ENCODE measurements at regions not wholly inside any gene's neighbourhood (a gene's known extent, or its start where the extent isn't known, plus 50 kb on each side); places are given as distances from the start of the nearest gene placed in this dataset.

GRCh38 chr2:149858901-149859634 lies 271.5 kb upstream of the MMADHC start:
- TF ChIP-seq, protein P1, sequence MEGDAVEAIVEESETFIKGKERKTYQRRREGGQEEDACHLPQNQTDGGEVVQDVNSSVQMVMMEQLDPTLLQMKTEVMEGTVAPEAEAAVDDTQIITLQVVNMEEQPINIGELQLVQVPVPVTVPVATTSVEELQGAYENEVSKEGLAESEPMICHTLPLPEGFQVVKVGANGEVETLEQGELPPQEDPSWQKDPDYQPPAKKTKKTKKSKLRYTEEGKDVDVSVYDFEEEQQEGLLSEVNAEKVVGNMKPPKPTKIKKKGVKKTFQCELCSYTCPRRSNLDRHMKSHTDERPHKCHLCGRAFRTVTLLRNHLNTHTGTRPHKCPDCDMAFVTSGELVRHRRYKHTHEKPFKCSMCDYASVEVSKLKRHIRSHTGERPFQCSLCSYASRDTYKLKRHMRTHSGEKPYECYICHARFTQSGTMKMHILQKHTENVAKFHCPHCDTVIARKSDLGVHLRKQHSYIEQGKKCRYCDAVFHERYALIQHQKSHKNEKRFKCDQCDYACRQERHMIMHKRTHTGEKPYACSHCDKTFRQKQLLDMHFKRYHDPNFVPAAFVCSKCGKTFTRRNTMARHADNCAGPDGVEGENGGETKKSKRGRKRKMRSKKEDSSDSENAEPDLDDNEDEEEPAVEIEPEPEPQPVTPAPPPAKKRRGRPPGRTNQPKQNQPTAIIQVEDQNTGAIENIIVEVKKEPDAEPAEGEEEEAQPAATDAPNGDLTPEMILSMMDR (conservative IDR thresholded peaks at IDR 0.05; ENCODE audit: low read length): no peak
- TF ChIP-seq EZH2phosphoT487 (IDR thresholded peaks at IDR 0.05; ENCODE audit: borderline replicate concordance): no peak

Measured in Loucy (cell line).